Natural killer cell (primary cell): ENCODE measurements at regions not wholly inside any gene's neighbourhood (a gene's known extent, or its start where the extent isn't known, plus 50 kb on each side); places are given as distances from the start of the nearest gene placed in this dataset.

Source experiments
- ATAC-seq, 3 donors: fragments of 150-1000 bp in 2 of 3; fragments of 200-7000 bp in 1 of 3; cut with Tn5 transposase; 1 replicate in 1 of 3; 2 replicates in 2 of 3; pipeline ENCODE4 v1.10.0; 2021; ENCODE audit warnings: mild to moderate bottlenecking in 2 of 3, moderate library complexity in 2 of 3
- DNase-seq, 2 donors: peaks; one replicate each; pipeline versions ENCODE4 v3.0.0 to v3.0.0-alpha.2; 2013 to 2021; ENCODE audit warnings: mixed read lengths in 1 of 2
- H3K27ac ChIP-seq: one replicate; pipeline ENCODE4 v1.5.1; 2013; ENCODE audit warnings: mild to moderate bottlenecking, low read length
- H3K27me3 ChIP-seq: one replicate; pipeline ENCODE4 v1.6.1; 2013; ENCODE audit warnings: low read length; ENCODE audit not compliant: control insufficient read depth, insufficient read depth
- H3K36me3 ChIP-seq: one replicate; pipeline ENCODE4 v1.6.1; 2013; ENCODE audit warnings: low read length; ENCODE audit not compliant: control insufficient read depth, insufficient read depth
- H3K4me1 ChIP-seq: one replicate; pipeline ENCODE4 v1.6.1; 2013; ENCODE audit warnings: low read length; ENCODE audit not compliant: control insufficient read depth, insufficient read depth
- H3K4me3 ChIP-seq: one replicate; pipeline ENCODE4 v1.5.1; 2013; ENCODE audit warnings: low read length
- H3K9me3 ChIP-seq: one replicate; pipeline ENCODE4 v1.6.1; 2013; ENCODE audit warnings: low read length; ENCODE audit not compliant: control insufficient read depth, insufficient read depth
- H3K27ac Mint-ChIP-seq, 2 donors: one replicate each; pipeline ENCODE4 v1.8.0; 2022; ENCODE audit warnings: mild to moderate bottlenecking in 2 of 2, mixed read lengths in 2 of 2, moderate library complexity in 1 of 2
- H3K27me3 Mint-ChIP-seq, 2 donors: one replicate each; pipeline ENCODE4 v1.8.0; 2022; ENCODE audit warnings: low read depth in 2 of 2, mixed read lengths in 2 of 2
- H3K36me3 Mint-ChIP-seq: one replicate; pipeline ENCODE4 v1.8.0; 2022; ENCODE audit warnings: mixed read lengths
- H3K4me1 Mint-ChIP-seq, 2 donors: one replicate each; pipeline ENCODE4 v1.8.0; 2022; ENCODE audit warnings: mixed read lengths in 2 of 2
- H3K4me3 Mint-ChIP-seq: one replicate; pipeline ENCODE4 v1.8.0; 2022; ENCODE audit warnings: mild to moderate bottlenecking, moderate library complexity, mixed read lengths
- H3K9me3 Mint-ChIP-seq, 2 donors: one replicate each; pipeline ENCODE4 v1.8.0; 2022; ENCODE audit warnings: mixed read lengths in 2 of 2
- CTCF ChIP-seq: fragments of 200-600 bp; IDR thresholded peaks from one replicate; pipeline ENCODE4 v1.8.0; 2022; ENCODE audit warnings: antibody characterized with exemption
- WGBS: methylation state at CpG from one replicate; pipeline ENCODE4 v1.1.7; 2013; ENCODE audit warnings: missing lambda C conversion rate; ENCODE audit not compliant: insufficient coverage; 5-methylcytosine and 5-hydroxymethylcytosine counted together
- intact Hi-C: fragments of 100-400 bp; cut with micrococcal nuclease; formaldehyde crosslinking; loops from one replicate; pipeline ENCODE4 v1.14.2; 2022

- H3K4me3 Mint-ChIP-seq: no peak overlapping the region
Measured at GRCh38 chr20:55031971-55032370, 556.6 kb downstream of the DOK5 start.

GRCh38 chr20:55014766-55015165 is 539.4 kb downstream of the DOK5 start:
- 88% methylated on average over 2 of the region's 4 CpGs for WGBS
- H3K9me3 Mint-ChIP-seq: peaks cover 4 to 6% of the 10 kb centered on the region in 2 donors
- H3K36me3 Mint-ChIP-seq: no peaks in the 10 kb centered on the region
- H3K36me3 ChIP-seq: no peaks in the 10 kb centered on the region
- no peaks in the 10 kb centered on the region for H3K4me1 ChIP-seq
- no peaks in the 10 kb centered on the region for H3K9me3 ChIP-seq
- DNase-seq: no peak
- ATAC-seq: no peak
- no peaks in the 10 kb centered on the region for H3K27me3 ChIP-seq
- no peak overlapping the region for H3K4me3 Mint-ChIP-seq
- no peaks in the 10 kb centered on the region for H3K4me1 Mint-ChIP-seq
- H3K27ac ChIP-seq: no peak overlapping the region
- no peaks in the 10 kb centered on the region for H3K27me3 Mint-ChIP-seq
- H3K4me3 ChIP-seq: no peak overlapping the region
- TF ChIP-seq CTCF: no peak
- intact Hi-C loops: no loop called here
- no peak overlapping the region for H3K27ac Mint-ChIP-seq

More at GRCh38 chr20:55031971-55032370, 556.6 kb downstream of the DOK5 start:
- intact Hi-C loops: no loop called here
- Histone ChIP-seq H3K27ac (no peak overlapping the region), H3K36me3 (no peaks in the 10 kb centered on the region), H3K9me3 (peaks cover 10% of the 10 kb centered on the region), H3K4me1 (no peaks in the 10 kb centered on the region), H3K4me3 (no peak overlapping the region), H3K27me3 (no peaks in the 10 kb centered on the region)
- TF ChIP-seq CTCF: no peak
- H3K36me3 Mint-ChIP-seq: no peaks in the 10 kb centered on the region
- H3K27me3 Mint-ChIP-seq: no peaks in the 10 kb centered on the region
- DNase-seq (no peak), ATAC-seq (no peak)
- no peak overlapping the region for H3K27ac Mint-ChIP-seq
- H3K9me3 Mint-ChIP-seq: peaks cover 12 to 14% of the 10 kb centered on the region in 2 donors
- no peaks in the 10 kb centered on the region for H3K4me1 Mint-ChIP-seq

- no peaks in the 10 kb centered on the region for H3K36me3 ChIP-seq
- no peaks in the 10 kb centered on the region for H3K4me1 Mint-ChIP-seq
- intact Hi-C loops: no loop called here
- no peaks in the 10 kb centered on the region for H3K4me1 ChIP-seq
- no peaks in the 10 kb centered on the region for H3K36me3 Mint-ChIP-seq
- H3K4me3 Mint-ChIP-seq: no peak overlapping the region
- H3K27me3 ChIP-seq: no peaks in the 10 kb centered on the region
- no peak for ATAC-seq
- no peak for TF ChIP-seq CTCF
- H3K9me3 ChIP-seq: no peaks in the 10 kb centered on the region
- no peaks in the 10 kb centered on the region for H3K27me3 Mint-ChIP-seq
- no CpG with 5 or more reads among the region's 1 CpG for WGBS
- H3K27ac ChIP-seq: no peak overlapping the region
- no peak overlapping the region for H3K27ac Mint-ChIP-seq
- H3K9me3 Mint-ChIP-seq: peaks cover 3 to 8% of the 10 kb centered on the region in 2 donors
- DNase-seq: no peak
- H3K4me3 ChIP-seq: no peak overlapping the region
Measured at GRCh38 chr20:55010761-55011160, 535.4 kb downstream of the DOK5 start.

GRCh38 chr20:55009066-55009465 is 533.7 kb downstream of the DOK5 start:
- Mint-ChIP-seq H3K9me3 (peaks cover 3 to 4% of the 10 kb centered on the region in 2 donors), H3K36me3 (no peaks in the 10 kb centered on the region), H3K27ac (no peak overlapping the region), H3K27me3 (no peaks in the 10 kb centered on the region), H3K4me3 (no peak overlapping the region), H3K4me1 (no peaks in the 10 kb centered on the region)
- Histone ChIP-seq H3K4me3 (no peak overlapping the region), H3K36me3 (no peaks in the 10 kb centered on the region), H3K27me3 (no peaks in the 10 kb centered on the region), H3K9me3 (no peaks in the 10 kb centered on the region), H3K27ac (no peak overlapping the region), H3K4me1 (no peaks in the 10 kb centered on the region)
- DNase-seq (no peak), ATAC-seq (no peak)
- 65% methylated on average over 1 of the region's 2 CpGs for WGBS
- TF ChIP-seq CTCF: no peak
- intact Hi-C loops: no loop called here
